SKM-1 (cell line): ENCODE measurements at regions not wholly inside any gene's neighbourhood (a gene's known extent, or its start where the extent isn't known, plus 50 kb on each side); places are given as distances from the start of the nearest gene placed in this dataset.
A peak's percentile ranks its signal among the peaks of the same experiment; 100 is the strongest.

Source experiments
- DNase-seq: peaks from one replicate; lab custom pipeline; 2025; ENCODE audit not compliant: unreplicated experiment; lab: John Stamatoyannopoulos, UW

- no peak for DNase-seq
Observed at GRCh38 chr10:88126699-88127098, 263.3 kb downstream of the PTEN start.

GRCh38 chr10:88127269-88127668, 263.8 kb downstream of the PTEN start:
- peak; percentile 34 for DNase-seq

- DNase-seq, result no peak
Observed at GRCh38 chr10:88127766-88128165, 264.3 kb downstream of the PTEN start.

- DNase-seq, result no peak
Observed at GRCh38 chr10:88129013-88129412, 265.6 kb downstream of the PTEN start.

GRCh38 chr10:88130912-88131311, 267.5 kb downstream of the PTEN start:
- no peak for DNase-seq

- no peak for DNase-seq
Observed at GRCh38 chr10:88131511-88132139, 268.2 kb downstream of the PTEN start.

GRCh38 chr10:88136712-88137111, 273.3 kb downstream of the PTEN start:
- no peak for DNase-seq

- DNase-seq, result no peak
Observed at GRCh38 chr10:88138319-88138848, 275.0 kb downstream of the PTEN start.

GRCh38 chr10:88147000-88147798, 283.8 kb downstream of the PTEN start:
- DNase-seq, result no peak

GRCh38 chr10:88149906-88150305, 286.5 kb downstream of the PTEN start:
- no peak for DNase-seq

- no peak for DNase-seq
Observed at GRCh38 chr10:88150339-88150738, 286.9 kb downstream of the PTEN start.

- DNase-seq, result no peak
Observed at GRCh38 chr10:88152728-88153133, 289.3 kb downstream of the PTEN start.

- DNase-seq, result no peak
Observed at GRCh38 chr10:88154596-88155250, 291.3 kb downstream of the PTEN start.

- DNase-seq, result no peak
Observed at GRCh38 chr10:88156341-88156740, 292.9 kb downstream of the PTEN start.

GRCh38 chr10:88157981-88158465, 294.6 kb downstream of the PTEN start:
- peak; percentile 13 for DNase-seq

- no peak for DNase-seq
Observed at GRCh38 chr10:88158526-88159122, 295.2 kb downstream of the PTEN start.

GRCh38 chr10:88159127-88159829, 295.9 kb downstream of the PTEN start:
- no peak for DNase-seq

- no peak for DNase-seq
Observed at GRCh38 chr10:88161070-88161469, 297.6 kb downstream of the PTEN start.

- no peak for DNase-seq
Observed at GRCh38 chr10:88161756-88162155, 298.3 kb downstream of the PTEN start.

- DNase-seq, result no peak
Observed at GRCh38 chr10:88162852-88163251, 299.4 kb downstream of the PTEN start.

GRCh38 chr10:88163572-88163971, 300.1 kb downstream of the PTEN start:
- no peak for DNase-seq
